Esophagus squamous epithelium (tissue), 5 donors: ENCODE measurements at regions not wholly inside any gene's neighbourhood (a gene's known extent, or its start where the extent isn't known, plus 50 kb on each side); places are given as distances from the start of the nearest gene placed in this dataset.
"Not testable (repeated sequence)": the region's sequence is repeated elsewhere in the genome, so short reads cannot be mapped to it uniquely, and the experiment has no call there.

Experiments
- DNase-seq: peaks from one replicate; lab custom pipeline; 2025; lab: John Stamatoyannopoulos, UW
- H3K27ac ChIP-seq, 4 donors: fragments of 200-600 bp; sonication (generic); one replicate each; pipeline ENCODE4 v1.5.1; 2016 to 2019; ENCODE audit warnings: mild to moderate bottlenecking in 1 of 4
- H3K27me3 ChIP-seq, 4 donors: fragments of 200-600 bp; sonication (generic); 1 replicate in 3 of 4; 2 replicates in 1 of 4; pipeline versions ENCODE4 v1.5.1 to v1.6.0; 2017 to 2021; ENCODE audit warnings: antibody characterized with exemption in 1 of 4
- H3K36me3 ChIP-seq, 3 donors: fragments of 200-600 bp; sonication (generic); one replicate each; pipeline ENCODE4 v1.5.1; 2016 to 2019
- H3K4me1 ChIP-seq, 3 donors: fragments of 200-600 bp; sonication (generic); one replicate each; pipeline ENCODE4 v1.5.1; 2017 to 2019
- H3K4me3 ChIP-seq, 4 donors: fragments of 200-600 bp; sonication (generic); 1 replicate in 3 of 4; 2 replicates in 1 of 4; pipeline ENCODE4 v1.5.1; 2016 to 2019; ENCODE audit warnings: mild to moderate bottlenecking in 2 of 4, moderate library complexity in 1 of 4
- H3K9me3 ChIP-seq, 3 donors: fragments of 200-600 bp; sonication (generic); one replicate each; pipeline ENCODE4 v1.5.1; 2016 to 2019
- CTCF ChIP-seq, 6 experiments: fragments of 450-650 bp in 4 of 6; fragments of 200-600 bp in 2 of 6; sonication (generic) in 2 of 6; IDR thresholded peaks; one replicate each; pipeline ENCODE4 v1.5.1; 2016 to 2019; ENCODE audit warnings: antibody characterized with exemption in 6 of 6, mild to moderate bottlenecking in 4 of 6, moderate library complexity in 4 of 6
- POLR2A ChIP-seq, 4 donors: fragments of 450-650 bp; IDR thresholded peaks; one replicate each; pipeline ENCODE4 v1.6.1; 2017; ENCODE audit warnings: antibody characterized with exemption in 4 of 4, mild to moderate bottlenecking in 4 of 4, moderate library complexity in 3 of 4
- WGBS, 2 donors: methylation state at CpG; one replicate each; pipeline ENCODE4 v1.1.5; 2018; 5-methylcytosine and 5-hydroxymethylcytosine counted together
- intact Hi-C: fragments of 100-400 bp; cut with DNase I; formaldehyde crosslinking; loops from one replicate; pipeline ENCODE4 v1.15.0; 2022
- donor health status: DM: yes; HTN: yes; CAD: no.

- Histone ChIP-seq H3K27me3 (no peaks in the 10 kb centered on the region), H3K36me3 (no peaks in the 10 kb centered on the region), H3K27ac (no peak overlapping the region), H3K4me3 (no peak overlapping the region), H3K4me1 (no peaks in the 10 kb centered on the region), H3K9me3 (no peaks in the 10 kb centered on the region)
- no peak for TF ChIP-seq POLR2A (IDR thresholded peaks at IDR 0.05)
- no peak for TF ChIP-seq CTCF (IDR thresholded peaks at IDR 0.05)
- WGBS, 2 donors = 53 to 91% methylated on average over 1 of the region's 1 CpG
- intact Hi-C loops = no loop called here
- no peak for DNase-seq
Measured at GRCh38 chrX:96098471-96098870, 586.2 kb upstream of the DIAPH2 start.

- H3K27ac ChIP-seq = no peak overlapping the region
- intact Hi-C loops = no loop called here
- H3K9me3 ChIP-seq = no peaks in the 10 kb centered on the region
- no peak for DNase-seq
- WGBS, 2 donors = 68 to 80% methylated on average over 4 to 8 of the region's 9 CpGs
- H3K4me3 ChIP-seq = no peak overlapping the region
- H3K36me3 ChIP-seq = no peaks in the 10 kb centered on the region
- H3K27me3 ChIP-seq = no peaks in the 10 kb centered on the region
- H3K4me1 ChIP-seq = no peaks in the 10 kb centered on the region
- TF ChIP-seq CTCF (IDR thresholded peaks at IDR 0.05) (no peak), POLR2A (IDR thresholded peaks at IDR 0.05) (no peak)
Measured at GRCh38 chrX:96102997-96103396, 581.6 kb upstream of the DIAPH2 start.

GRCh38 chrX:96112689-96113088, 572.0 kb upstream of the DIAPH2 start:
- H3K9me3 ChIP-seq = peaks cover 0 to 4% (median 0%) of the 10 kb centered on the region in 3 donors
- 82 to 88% methylated on average over 1 of the region's 1 CpG for WGBS, 2 donors
- TF ChIP-seq POLR2A (IDR thresholded peaks at IDR 0.05) (no peak), CTCF (IDR thresholded peaks at IDR 0.05) (no peak)

GRCh38 chrX:96126182-96126581, 558.5 kb upstream of the DIAPH2 start:
- no peaks in the 10 kb centered on the region for H3K9me3 ChIP-seq
- H3K4me3 ChIP-seq = no peak overlapping the region
- TF ChIP-seq CTCF (IDR thresholded peaks at IDR 0.05) (no peak), POLR2A (IDR thresholded peaks at IDR 0.05) (no peak)
- no peak overlapping the region for H3K27ac ChIP-seq
- H3K36me3 ChIP-seq = no peaks in the 10 kb centered on the region
- no peaks in the 10 kb centered on the region for H3K27me3 ChIP-seq
- DNase-seq = no peak
- intact Hi-C loops = no loop called here
- no peaks in the 10 kb centered on the region for H3K4me1 ChIP-seq

More at GRCh38 chrX:96112689-96113088, 572.0 kb upstream of the DIAPH2 start:
- Histone ChIP-seq H3K27me3 (no peaks in the 10 kb centered on the region), H3K27ac (no peak overlapping the region), H3K4me1 (no peaks in the 10 kb centered on the region), H3K36me3 (no peaks in the 10 kb centered on the region), H3K4me3 (no peak overlapping the region)
- no peak for DNase-seq
- intact Hi-C loops = no loop called here

- H3K4me3 ChIP-seq, H3K4me1 ChIP-seq, intact Hi-C loops, H3K36me3 ChIP-seq, DNase-seq, H3K27me3 ChIP-seq, H3K9me3 ChIP-seq, H3K27ac ChIP-seq: not testable (repeated sequence)
- 87 to 96% methylated on average over 5 of the region's 5 CpGs for WGBS, 2 donors
Measured at GRCh38 chrX:96128058-96128457, 556.6 kb upstream of the DIAPH2 start.

- TF ChIP-seq POLR2A (IDR thresholded peaks at IDR 0.05) = no peak
- TF ChIP-seq CTCF (IDR thresholded peaks at IDR 0.05) = no peak
- 38% methylated on average over 1 of the region's 1 CpG for WGBS, 2 donors
- Histone ChIP-seq H3K36me3 (no peaks in the 10 kb centered on the region), H3K4me1 (no peaks in the 10 kb centered on the region), H3K27ac (no peak overlapping the region), H3K27me3 (no peaks in the 10 kb centered on the region), H3K9me3 (no peaks in the 10 kb centered on the region), H3K4me3 (no peak overlapping the region)
- DNase-seq = no peak
- intact Hi-C loops = no loop called here
Measured at GRCh38 chrX:96140796-96141195, 543.8 kb upstream of the DIAPH2 start.
